A673 (cell line): ENCODE measurements at regions not wholly inside any gene's neighbourhood (a gene's known extent, or its start where the extent isn't known, plus 50 kb on each side); places are given as distances from the start of the nearest gene placed in this dataset.

ENCODE experiments used
- BruUV-seq: library from RNA; stranded (reverse); fragments of 400-500 nt; replicated peaks from 2 replicates; lab custom pipeline; 2021; lab: Mats Ljungman, UMichigan
- CTCF ChIA-PET: fragments of 300-600 bp; sonication (Branson Sonifier 250); formaldehyde crosslinking; loops from one replicate; lab custom pipeline; 2022; ENCODE audit warnings: antibody characterized with exemption; lab: Charles Lee
- POLR2A ChIA-PET: fragments of 300-600 bp; sonication (Branson Sonifier 250); formaldehyde crosslinking; loops from one replicate; lab custom pipeline; 2022; ENCODE audit warnings: antibody characterized with exemption; ENCODE audit not compliant: low non-redundant PET; lab: Charles Lee
- DNase-seq: peaks from one replicate; pipeline ENCODE4 v3.0.0-alpha.2; 2015; ENCODE audit warnings: low spot score
- H3K27ac ChIP-seq: fragments of 200-600 bp; sonication (generic); 2 replicates; pipeline ENCODE4 v1.5.1; 2016; ENCODE audit warnings: mixed run types, low read depth, mild to moderate bottlenecking, mixed read lengths, antibody characterized with exemption, low read length; ENCODE audit not compliant: poor library complexity, severe bottlenecking
- H3K27me3 ChIP-seq: fragments of 200-600 bp; sonication (generic); replicated peaks from 2 replicates; pipeline ENCODE4 v1.6.1; 2017; ENCODE audit warnings: mixed run types, low read depth, mild to moderate bottlenecking, mixed read lengths, antibody characterized with exemption, low read length; ENCODE audit not compliant: insufficient read depth, poor library complexity
- H3K36me3 ChIP-seq: fragments of 200-600 bp; sonication (generic); 2 replicates; pipeline ENCODE4 v1.6.1; 2016; ENCODE audit warnings: mixed run types, mild to moderate bottlenecking, mixed read lengths, antibody characterized with exemption, low read length; ENCODE audit not compliant: insufficient read depth, poor library complexity, severe bottlenecking
- H3K4me1 ChIP-seq: fragments of 200-600 bp; sonication (generic); 2 replicates; pipeline ENCODE4 v1.6.1; 2017; ENCODE audit warnings: mixed run types, mild to moderate bottlenecking, mixed read lengths, antibody characterized with exemption, low read length; ENCODE audit not compliant: insufficient read depth, poor library complexity, severe bottlenecking
- H3K4me3 ChIP-seq: fragments of 200-600 bp; sonication (generic); 2 replicates; pipeline ENCODE4 v1.5.1; 2016; ENCODE audit warnings: low read depth, mixed run types, mild to moderate bottlenecking, mixed read lengths, low read length; ENCODE audit not compliant: poor library complexity, severe bottlenecking
- H3K9me3 ChIP-seq: fragments of 200-600 bp; sonication (generic); 2 replicates; pipeline ENCODE4 v1.6.1; 2016; ENCODE audit warnings: mixed run types, low read depth, mild to moderate bottlenecking, mixed read lengths, antibody characterized with exemption, low read length; ENCODE audit not compliant: poor library complexity, severe bottlenecking
- EZH2 ChIP-seq: fragments of 200-600 bp; sonication (generic); IDR thresholded peaks from 2 replicates; pipeline ENCODE4 v1.6.1; 2017; ENCODE audit warnings: borderline replicate concordance, low read depth, mild to moderate bottlenecking, mixed read lengths, antibody characterized with exemption, low read length; ENCODE audit not compliant: poor library complexity, severe bottlenecking
- intact Hi-C: fragments of 100-400 bp; cut with micrococcal nuclease; formaldehyde crosslinking; loops from one replicate; pipeline ENCODE4 v1.10.0; 2022; ENCODE audit not compliant: unreplicated experiment
- TF ChIP-seq, protein P1 (sequence below): fragments of 300-800, 200-600 bp; sonication (generic); conservative IDR thresholded peaks from 2 replicates; pipeline ENCODE4 v1.5.1; 2017; ENCODE audit warnings: low read depth, mild to moderate bottlenecking, antibody characterized with exemption, low read length, moderate library complexity, mixed read lengths

DNA sequence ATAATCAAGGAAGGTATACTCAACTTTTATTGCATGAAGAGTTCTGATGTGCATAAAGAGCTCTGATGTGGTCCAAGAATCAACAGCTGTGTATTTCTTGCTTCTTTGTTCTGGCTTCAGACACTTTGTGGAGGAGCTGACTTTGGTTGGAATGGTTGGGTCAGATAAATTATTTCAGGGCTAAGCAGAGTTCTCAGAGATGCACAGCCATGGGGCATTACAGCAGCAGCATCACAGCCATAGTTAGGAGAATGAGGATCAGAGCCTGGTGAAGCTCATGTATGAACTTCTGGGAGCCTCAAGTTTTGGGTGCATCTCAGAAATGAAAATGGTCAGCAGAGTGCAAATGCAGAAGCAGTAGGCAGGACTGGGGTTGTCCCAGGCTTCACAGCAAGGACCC is 267.4 kb upstream of the RUNX1 start:
- TF ChIP-seq EZH2 = no peak
- TF ChIP-seq, protein P1, sequence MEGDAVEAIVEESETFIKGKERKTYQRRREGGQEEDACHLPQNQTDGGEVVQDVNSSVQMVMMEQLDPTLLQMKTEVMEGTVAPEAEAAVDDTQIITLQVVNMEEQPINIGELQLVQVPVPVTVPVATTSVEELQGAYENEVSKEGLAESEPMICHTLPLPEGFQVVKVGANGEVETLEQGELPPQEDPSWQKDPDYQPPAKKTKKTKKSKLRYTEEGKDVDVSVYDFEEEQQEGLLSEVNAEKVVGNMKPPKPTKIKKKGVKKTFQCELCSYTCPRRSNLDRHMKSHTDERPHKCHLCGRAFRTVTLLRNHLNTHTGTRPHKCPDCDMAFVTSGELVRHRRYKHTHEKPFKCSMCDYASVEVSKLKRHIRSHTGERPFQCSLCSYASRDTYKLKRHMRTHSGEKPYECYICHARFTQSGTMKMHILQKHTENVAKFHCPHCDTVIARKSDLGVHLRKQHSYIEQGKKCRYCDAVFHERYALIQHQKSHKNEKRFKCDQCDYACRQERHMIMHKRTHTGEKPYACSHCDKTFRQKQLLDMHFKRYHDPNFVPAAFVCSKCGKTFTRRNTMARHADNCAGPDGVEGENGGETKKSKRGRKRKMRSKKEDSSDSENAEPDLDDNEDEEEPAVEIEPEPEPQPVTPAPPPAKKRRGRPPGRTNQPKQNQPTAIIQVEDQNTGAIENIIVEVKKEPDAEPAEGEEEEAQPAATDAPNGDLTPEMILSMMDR = no peak
- Histone ChIP-seq H3K4me3 (no peak overlapping the region), H3K27me3 (peaks cover 4% of the 10 kb centered on the region), H3K27ac (no peak overlapping the region), H3K9me3 (no peaks in the 10 kb centered on the region), H3K4me1 (no peaks in the 10 kb centered on the region), H3K36me3 (no peaks in the 10 kb centered on the region)
- ChIA-PET CTCF (no interaction called here), POLR2A (no interaction called here)
- intact Hi-C loops = no loop called here
- DNase-seq = no peak
- BruUV-seq = no TSS peak

- Histone ChIP-seq H3K36me3 (no peaks in the 10 kb centered on the region), H3K27ac (no peak overlapping the region), H3K27me3 (peaks cover 6% of the 10 kb centered on the region), H3K4me3 (no peak overlapping the region), H3K4me1 (no peaks in the 10 kb centered on the region), H3K9me3 (no peaks in the 10 kb centered on the region)
- no TSS peak for BruUV-seq
- POLR2A ChIA-PET = no interaction called here
- intact Hi-C loops = no loop called here
- no peak for TF ChIP-seq EZH2
- TF ChIP-seq, protein P1 = no peak
- CTCF ChIA-PET = no interaction called here
- DNase-seq = no peak
Measured at GRCh38 chr21:35314857-35315582, 265.9 kb upstream of the RUNX1 start.

GRCh38 chr21:35311985-35312384 is 262.9 kb upstream of the RUNX1 start:
- peaks cover 6% of the 10 kb centered on the region for H3K27me3 ChIP-seq
- POLR2A ChIA-PET = no interaction called here
- H3K36me3 ChIP-seq = no peaks in the 10 kb centered on the region
- H3K4me1 ChIP-seq = no peaks in the 10 kb centered on the region
- CTCF ChIA-PET = no interaction called here
- H3K4me3 ChIP-seq = no peak overlapping the region
- H3K9me3 ChIP-seq = no peaks in the 10 kb centered on the region
- BruUV-seq = no TSS peak
- no peak overlapping the region for H3K27ac ChIP-seq
- no peak for DNase-seq
- TF ChIP-seq EZH2 = no peak
- TF ChIP-seq, protein P1 = no peak
- intact Hi-C loops = no loop called here
